Gastrocnemius medialis (tissue), 4 donors: ENCODE measurements at regions not wholly inside any gene's neighbourhood (a gene's known extent, or its start where the extent isn't known, plus 50 kb on each side); places are given as distances from the start of the nearest gene placed in this dataset.

Experiments
- CTCF ChIP-seq, 5 experiments: fragments of 450-650 bp in 3 of 5; fragments of 200-600 bp in 2 of 5; sonication (generic) in 2 of 5; IDR thresholded peaks in 4 of 5; conservative IDR thresholded peaks in 1 of 5; 1 replicate in 4 of 5; 2 replicates in 1 of 5; pipeline ENCODE4 v1.5.1; 2016 to 2019; ENCODE audit warnings: antibody characterized with exemption in 5 of 5, mild to moderate bottlenecking in 3 of 5, moderate library complexity in 3 of 5
- POLR2A ChIP-seq, 2 donors: fragments of 450-650 bp; IDR thresholded peaks; one replicate each; pipeline ENCODE4 v1.6.1; 2017; ENCODE audit warnings: antibody characterized with exemption in 2 of 2, mild to moderate bottlenecking in 2 of 2, moderate library complexity in 2 of 2

GRCh38 chr5:34464829-34465228, 191.3 kb upstream of the RAI14 start:
- TF ChIP-seq POLR2A (IDR thresholded peaks at IDR 0.05), result no peak
- TF ChIP-seq CTCF (IDR thresholded peaks at IDR 0.05 in 4 of 5, conservative IDR thresholded peaks at IDR 0.05 in 1 of 5), result no peak
